ENCODE measurements at regions not wholly inside any gene's neighbourhood (a gene's known extent, or its start where the extent isn't known, plus 50 kb on each side); places are given as distances from the start of the nearest gene placed in this dataset.
"Not testable (repeated sequence)": the region's sequence is repeated elsewhere in the genome, so short reads cannot be mapped to it uniquely, and the experiment has no call there.

- DNase-seq = no peak
Observed at GRCh38 chr9:33740075-33740474, 55.3 kb upstream of the PRSS3 start.

- not testable (repeated sequence) for DNase-seq
Observed at GRCh38 chr9:33740958-33741357, 54.4 kb upstream of the PRSS3 start.

GRCh38 chr9:33742051-33742450 lies 53.3 kb upstream of the PRSS3 start:
- DNase-seq = no peak

GRCh38 chr9:33742519-33742918 lies 52.8 kb upstream of the PRSS3 start:
- no peak for DNase-seq

All from NCI-H1694 treated with DMSO at 0.1 percent for 48 hours (cell line).